PC-9 (cell line): ENCODE measurements at regions not wholly inside any gene's neighbourhood (a gene's known extent, or its start where the extent isn't known, plus 50 kb on each side); places are given as distances from the start of the nearest gene placed in this dataset.

Source experiments
- BruUV-seq: library from RNA; stranded (reverse); fragments of 400-500 nt; replicated peaks from 2 replicates; lab custom pipeline; 2021; lab: Mats Ljungman, UMichigan
- CTCF ChIA-PET: fragments of 300-600 bp; sonication (Branson Sonifier 250); formaldehyde crosslinking; loops from one replicate; lab custom pipeline; 2022; ENCODE audit warnings: antibody characterized with exemption; lab: Charles Lee
- POLR2A ChIA-PET: fragments of 300-600 bp; sonication (Branson Sonifier 250); formaldehyde crosslinking; loops from one replicate; lab custom pipeline; 2022; ENCODE audit warnings: antibody characterized with exemption; ENCODE audit not compliant: unreplicated experiment; lab: Charles Lee
- DNase-seq, 2 experiments: peaks; one replicate each; pipeline versions ENCODE4 v3.0.0 to v3.0.0-alpha.2; 2015 to 2022; ENCODE audit warnings: mixed read lengths in 1 of 2
- H2AFZ ChIP-seq: fragments of 200-600 bp; sonication (generic); 2 replicates; pipeline ENCODE4 v1.8.1; 2017; ENCODE audit warnings: antibody characterized with exemption
- H3F3A ChIP-seq: fragments of 200-600 bp; sonication (generic); 2 replicates; pipeline ENCODE4 v1.8.1; 2017; ENCODE audit warnings: antibody characterized with exemption, mild to moderate bottlenecking, low read depth; ENCODE audit not compliant: insufficient read depth
- H3K27ac ChIP-seq: fragments of 200-600 bp; sonication (generic); 2 replicates; pipeline ENCODE4 v1.6.1; 2016; ENCODE audit warnings: mixed run types
- H3K27me3 ChIP-seq: fragments of 200-600 bp; sonication (generic); 2 replicates; pipeline ENCODE4 v1.6.1; 2016; ENCODE audit warnings: low read depth, mixed run types; ENCODE audit not compliant: insufficient read depth
- H3K36me3 ChIP-seq: fragments of 200-600 bp; sonication (generic); 2 replicates; pipeline ENCODE4 v1.6.1; 2016; ENCODE audit warnings: low read depth, mixed run types
- H3K4me1 ChIP-seq: fragments of 200-600 bp; sonication (generic); replicated peaks from 2 replicates; pipeline ENCODE4 v1.6.1; 2016; ENCODE audit warnings: mixed run types; ENCODE audit not compliant: insufficient read depth
- H3K4me2 ChIP-seq: fragments of 200-600 bp; sonication (generic); 2 replicates; pipeline ENCODE4 v1.6.1; 2017; ENCODE audit warnings: mixed run types
- H3K4me3 ChIP-seq: fragments of 200-600 bp; sonication (generic); 2 replicates; pipeline ENCODE4 v1.6.1; 2016; ENCODE audit warnings: mixed run types
- H3K79me2 ChIP-seq: fragments of 200-600 bp; sonication (generic); 2 replicates; pipeline ENCODE4 v1.6.1; 2017; ENCODE audit warnings: low read depth, mixed run types
- H3K9me2 ChIP-seq: fragments of 200-600 bp; sonication (generic); 2 replicates; pipeline ENCODE4 v1.8.1; 2017; ENCODE audit warnings: mild to moderate bottlenecking; ENCODE audit not compliant: insufficient read depth
- H3K9me3 ChIP-seq: fragments of 200-600 bp; sonication (generic); 2 replicates; pipeline ENCODE4 v1.8.1; 2016; ENCODE audit warnings: low read depth; ENCODE audit not compliant: insufficient read depth
- H4K20me1 ChIP-seq: fragments of 200-600 bp; sonication (generic); 2 replicates; pipeline ENCODE4 v1.8.1; 2017; ENCODE audit not compliant: insufficient read depth
- EZH2 ChIP-seq: fragments of 200-600 bp; sonication (generic); IDR thresholded peaks from 2 replicates; pipeline ENCODE4 v1.8.0; 2017; ENCODE audit warnings: antibody characterized with exemption, low read depth
- intact Hi-C: fragments of 100-400 bp; cut with micrococcal nuclease; formaldehyde crosslinking; loops from one replicate; pipeline ENCODE4 v1.10.0; 2022; ENCODE audit not compliant: unreplicated experiment
- TF ChIP-seq, protein P1 (sequence below): fragments of 200-600 bp; sonication (generic); conservative IDR thresholded peaks from 2 replicates; pipeline ENCODE4 v1.6.1; 2017; ENCODE audit warnings: mixed run types, antibody characterized with exemption, mild to moderate bottlenecking, moderate library complexity

DNA sequence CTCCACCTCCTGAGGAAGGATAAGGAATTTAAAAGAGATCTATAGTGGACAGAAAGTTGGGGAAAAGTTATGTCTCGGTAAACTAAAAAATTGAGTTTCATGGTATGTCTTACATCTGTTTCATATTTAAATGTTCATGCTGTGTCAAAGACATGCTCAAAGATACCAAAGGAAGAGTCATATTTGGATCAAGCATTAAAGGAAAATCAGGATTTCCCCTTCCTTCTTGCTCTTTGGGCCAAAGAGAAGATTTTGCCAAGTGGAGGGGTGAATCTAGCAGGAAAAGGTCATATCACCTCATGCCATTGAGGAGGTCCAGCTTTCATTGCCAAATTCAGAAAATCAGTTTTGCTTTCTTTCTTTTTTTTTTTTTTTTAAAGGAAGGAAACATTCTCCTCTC lies 192.4 kb downstream of the OGFRL1 start:
- intact Hi-C loops = no loop called here
- no peak overlapping the region for H2AFZ ChIP-seq
- no peak overlapping the region for H3K27ac ChIP-seq
- peaks cover 26% of the 10 kb centered on the region for H3F3A ChIP-seq
- no peak overlapping the region for H3K4me2 ChIP-seq
- no peak for TF ChIP-seq EZH2
- TF ChIP-seq, protein P1, sequence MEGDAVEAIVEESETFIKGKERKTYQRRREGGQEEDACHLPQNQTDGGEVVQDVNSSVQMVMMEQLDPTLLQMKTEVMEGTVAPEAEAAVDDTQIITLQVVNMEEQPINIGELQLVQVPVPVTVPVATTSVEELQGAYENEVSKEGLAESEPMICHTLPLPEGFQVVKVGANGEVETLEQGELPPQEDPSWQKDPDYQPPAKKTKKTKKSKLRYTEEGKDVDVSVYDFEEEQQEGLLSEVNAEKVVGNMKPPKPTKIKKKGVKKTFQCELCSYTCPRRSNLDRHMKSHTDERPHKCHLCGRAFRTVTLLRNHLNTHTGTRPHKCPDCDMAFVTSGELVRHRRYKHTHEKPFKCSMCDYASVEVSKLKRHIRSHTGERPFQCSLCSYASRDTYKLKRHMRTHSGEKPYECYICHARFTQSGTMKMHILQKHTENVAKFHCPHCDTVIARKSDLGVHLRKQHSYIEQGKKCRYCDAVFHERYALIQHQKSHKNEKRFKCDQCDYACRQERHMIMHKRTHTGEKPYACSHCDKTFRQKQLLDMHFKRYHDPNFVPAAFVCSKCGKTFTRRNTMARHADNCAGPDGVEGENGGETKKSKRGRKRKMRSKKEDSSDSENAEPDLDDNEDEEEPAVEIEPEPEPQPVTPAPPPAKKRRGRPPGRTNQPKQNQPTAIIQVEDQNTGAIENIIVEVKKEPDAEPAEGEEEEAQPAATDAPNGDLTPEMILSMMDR = no peak
- peaks cover 31% of the 10 kb centered on the region for H3K4me1 ChIP-seq
- H3K27me3 ChIP-seq = no peaks in the 10 kb centered on the region
- H3K9me3 ChIP-seq = no peaks in the 10 kb centered on the region; the same call in 1 of the 2 replicates
- H3K9me2 ChIP-seq = no peaks in the 10 kb centered on the region
- no peaks in the 10 kb centered on the region for H3K79me2 ChIP-seq
- no peak overlapping the region for H3K4me3 ChIP-seq
- ChIA-PET CTCF (interaction anchor here (0.6 kb wide), 1 partner anchor 20 kb away, joined by 3 read pairs; no protein-coding TSS in a partner anchor), POLR2A (no interaction called here)
- no peaks in the 10 kb centered on the region for H4K20me1 ChIP-seq
- no peaks in the 10 kb centered on the region for H3K36me3 ChIP-seq
- DNase-seq = no peak
- BruUV-seq = no TSS peak

DNA sequence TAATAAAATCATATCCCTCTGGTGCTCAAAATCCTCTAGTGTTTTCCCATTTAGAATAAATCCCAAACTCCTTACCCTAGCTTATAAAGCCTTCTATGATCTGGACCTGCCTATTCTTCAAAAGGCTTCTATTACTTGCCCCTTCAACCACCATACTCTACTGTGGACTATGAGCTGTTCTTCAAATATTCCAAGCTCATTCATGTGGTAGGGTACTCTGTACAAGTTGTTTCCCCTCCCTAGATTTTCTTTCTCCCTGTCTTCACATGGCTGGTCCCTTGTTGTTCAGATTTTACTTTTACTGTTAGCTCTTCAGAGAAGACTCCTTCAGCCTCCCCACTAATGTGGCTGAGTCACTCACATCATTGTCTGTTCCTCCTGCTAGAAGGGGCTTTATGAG lies 193.2 kb downstream of the OGFRL1 start:
- H3F3A ChIP-seq = peaks cover 26% of the 10 kb centered on the region
- no peak overlapping the region for H2AFZ ChIP-seq
- H4K20me1 ChIP-seq = no peaks in the 10 kb centered on the region
- no peak overlapping the region for H3K27ac ChIP-seq
- no peaks in the 10 kb centered on the region for H3K36me3 ChIP-seq
- intact Hi-C loops = no loop called here
- no TSS peak for BruUV-seq
- no peak for DNase-seq
- POLR2A ChIA-PET = no interaction called here
- no peak overlapping the region for H3K4me3 ChIP-seq
- H3K9me3 ChIP-seq = no peaks in the 10 kb centered on the region; the same call in 1 of the 2 replicates
- H3K79me2 ChIP-seq = no peaks in the 10 kb centered on the region
- H3K4me1 ChIP-seq = peaks cover 31% of the 10 kb centered on the region
- H3K27me3 ChIP-seq = no peaks in the 10 kb centered on the region
- TF ChIP-seq, protein P1 = no peak
- TF ChIP-seq EZH2 = no peak
- H3K9me2 ChIP-seq = no peaks in the 10 kb centered on the region
- H3K4me2 ChIP-seq = no peak overlapping the region
- CTCF ChIA-PET = no interaction called here

DNA sequence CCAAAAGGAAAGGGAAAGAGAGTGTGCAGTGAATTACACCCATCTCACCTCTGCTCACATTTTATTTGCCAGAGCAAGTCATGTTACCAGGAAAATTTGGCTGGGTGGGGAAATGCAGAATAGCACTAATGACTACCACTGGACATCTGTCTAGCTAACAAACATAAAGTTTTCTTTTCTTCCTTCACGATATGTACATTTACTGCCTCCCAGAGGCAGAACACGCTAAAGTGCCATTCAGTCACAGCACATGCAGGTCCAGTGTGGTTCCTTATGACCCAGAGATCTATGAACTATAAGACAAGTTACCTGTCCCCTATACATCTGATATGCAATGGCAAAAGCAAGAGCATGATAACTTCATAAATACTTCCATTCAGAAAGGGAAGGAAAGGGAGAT lies 194.1 kb downstream of the OGFRL1 start:
- Histone ChIP-seq H4K20me1 (no peaks in the 10 kb centered on the region), H3K27ac (no peak overlapping the region), H3K79me2 (no peaks in the 10 kb centered on the region), H3K9me3 (no peaks in the 10 kb centered on the region; the same call in 1 of the 2 replicates), H2AFZ (no peak overlapping the region), H3K4me3 (no peak overlapping the region), H3K9me2 (no peaks in the 10 kb centered on the region), H3K27me3 (no peaks in the 10 kb centered on the region), H3K4me1 (peaks cover 30% of the 10 kb centered on the region), H3F3A (peaks cover 26% of the 10 kb centered on the region), H3K4me2 (no peak overlapping the region), H3K36me3 (no peaks in the 10 kb centered on the region)
- intact Hi-C loops = no loop called here
- CTCF ChIA-PET = interaction anchor here (0.9 kb wide), 1 partner anchor 97 kb away, joined by 3 read pairs; no protein-coding TSS in a partner anchor
- POLR2A ChIA-PET = interaction anchor here (0.7 kb wide), 1 partner anchor 45 kb away, joined by 6 read pairs; no protein-coding TSS in a partner anchor
- no TSS peak for BruUV-seq
- DNase-seq = no peak
- TF ChIP-seq EZH2 = no peak
- TF ChIP-seq, protein P1 = no peak
